ENCODE measurements at regions not wholly inside any gene's neighbourhood (a gene's known extent, or its start where the extent isn't known, plus 50 kb on each side); places are given as distances from the start of the nearest gene placed in this dataset.

DNA sequence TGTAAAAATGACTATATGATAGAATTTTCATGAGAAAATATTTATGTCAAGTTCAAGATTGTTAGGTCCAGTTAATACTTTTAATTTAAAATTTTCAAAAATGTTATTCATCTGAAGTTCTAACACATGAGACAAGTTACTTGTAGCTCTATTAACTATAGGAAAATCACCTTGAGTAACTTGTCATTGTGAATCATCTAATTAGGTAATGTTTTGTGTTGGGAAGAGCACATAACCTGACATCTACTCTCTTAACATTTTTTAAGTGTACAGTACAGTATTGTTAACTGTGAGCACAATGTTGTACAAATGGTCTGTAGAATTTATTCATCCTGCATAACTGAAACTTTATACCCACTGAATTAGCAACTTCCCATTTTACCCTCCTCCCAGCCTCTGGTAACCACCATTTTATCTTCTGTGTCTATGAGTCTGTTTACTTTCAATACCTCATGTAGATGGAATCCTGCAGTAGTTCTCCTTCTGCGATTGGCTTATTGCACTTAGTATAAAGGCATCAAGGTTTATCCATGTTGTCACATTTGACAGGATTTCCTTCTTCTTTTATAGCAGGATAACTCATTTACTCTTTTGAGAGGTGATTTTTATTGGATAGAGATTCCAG is 54.6 kb downstream of the ARL4A start:
- DNase-seq (ENCODE audit: low spot score): no peak

GRCh38 chr7:12746211-12746610 is 58.8 kb downstream of the ARL4A start:
- DNase-seq (ENCODE audit: low spot score): no peak

GRCh38 chr7:12747687-12748306 is 60.4 kb downstream of the ARL4A start:
- DNase-seq (ENCODE audit: low spot score): no peak

GRCh38 chr7:12749069-12749468 is 61.6 kb downstream of the ARL4A start:
- DNase-seq (ENCODE audit: low spot score): no peak

DNA sequence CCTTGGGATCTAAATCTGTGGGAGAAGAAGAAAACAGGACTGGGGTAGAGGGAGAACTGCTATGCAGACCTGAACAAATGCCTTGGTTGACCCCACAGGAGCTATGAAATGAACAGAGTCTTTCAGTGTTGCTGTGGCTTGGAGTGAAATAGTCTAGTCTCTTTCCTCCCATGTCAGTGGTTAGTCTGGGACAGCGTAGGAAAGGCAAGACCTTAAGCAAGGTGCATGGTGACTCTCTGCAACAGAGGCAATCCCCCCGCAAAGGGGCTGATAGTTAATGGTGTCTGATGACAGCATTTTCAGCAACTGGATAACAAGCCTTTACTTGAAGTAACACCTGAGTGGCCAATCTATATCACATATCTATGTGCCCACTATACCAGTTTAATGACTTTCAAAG is 62.3 kb downstream of the ARL4A start:
- no peak for DNase-seq (ENCODE audit: low spot score)

- DNase-seq (ENCODE audit: low spot score): no peak
Measured at GRCh38 chr7:12751764-12752163, 64.3 kb downstream of the ARL4A start.

DNA sequence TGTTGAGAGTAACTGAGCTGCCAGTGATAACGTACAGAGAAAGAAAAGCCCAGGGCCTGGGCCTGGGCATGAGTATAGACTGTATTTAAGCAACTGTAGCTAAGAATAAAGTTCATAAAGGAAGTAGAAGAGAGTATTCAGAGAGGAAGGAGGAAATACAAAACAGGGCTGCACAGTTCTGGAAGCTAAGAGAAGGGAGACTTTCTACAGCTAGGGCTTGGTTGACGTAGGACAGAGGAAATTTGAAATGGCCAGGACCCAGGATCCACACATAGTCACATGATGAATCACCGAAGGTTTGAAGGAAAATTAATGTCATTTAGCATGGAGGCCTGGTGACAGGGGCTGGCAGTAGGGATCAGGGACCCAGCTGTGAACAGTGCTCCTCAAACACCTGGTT is 66.7 kb downstream of the ARL4A start:
- no peak for DNase-seq (ENCODE audit: low spot score)

DNA sequence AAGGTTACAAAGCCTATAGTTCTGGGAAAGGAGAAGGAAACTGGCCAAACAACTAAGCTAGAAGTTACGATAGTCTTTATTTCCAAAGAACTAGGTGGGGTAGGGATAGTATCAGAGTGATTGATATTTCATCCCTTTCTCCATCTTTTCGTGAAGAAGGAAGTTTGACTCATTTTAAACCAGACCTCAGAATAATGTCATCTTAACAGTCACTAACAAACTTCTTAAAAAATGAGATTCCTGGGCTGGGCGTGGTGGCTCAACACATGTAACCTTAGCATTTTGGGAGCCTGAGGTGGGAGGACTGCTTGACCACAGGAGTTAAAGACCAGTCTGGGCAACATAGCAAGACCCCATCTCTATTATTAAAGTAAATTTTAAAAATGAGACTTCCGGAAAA is 69.4 kb downstream of the ARL4A start:
- no peak for DNase-seq (ENCODE audit: low spot score)

DNA sequence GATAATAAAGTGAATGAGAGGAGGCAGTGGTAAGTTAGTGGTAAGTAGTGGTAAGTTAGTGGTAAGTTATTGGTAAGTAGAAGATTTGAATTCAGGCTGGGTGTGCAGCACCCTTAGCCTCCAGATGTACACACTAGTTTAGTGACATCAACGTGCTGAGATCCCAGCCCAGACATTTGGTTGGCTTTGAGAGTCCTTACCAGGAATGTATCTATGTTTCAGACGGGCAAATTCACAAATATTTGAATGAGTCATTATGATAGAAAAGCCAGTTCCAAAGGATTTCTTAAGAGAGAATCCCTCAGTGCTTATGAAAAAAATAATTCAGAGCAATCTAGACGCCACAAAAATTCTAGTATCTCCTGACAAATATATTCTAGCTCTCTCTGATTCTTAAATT is 70.0 kb downstream of the ARL4A start:
- DNase-seq (ENCODE audit: low spot score): no peak

DNA sequence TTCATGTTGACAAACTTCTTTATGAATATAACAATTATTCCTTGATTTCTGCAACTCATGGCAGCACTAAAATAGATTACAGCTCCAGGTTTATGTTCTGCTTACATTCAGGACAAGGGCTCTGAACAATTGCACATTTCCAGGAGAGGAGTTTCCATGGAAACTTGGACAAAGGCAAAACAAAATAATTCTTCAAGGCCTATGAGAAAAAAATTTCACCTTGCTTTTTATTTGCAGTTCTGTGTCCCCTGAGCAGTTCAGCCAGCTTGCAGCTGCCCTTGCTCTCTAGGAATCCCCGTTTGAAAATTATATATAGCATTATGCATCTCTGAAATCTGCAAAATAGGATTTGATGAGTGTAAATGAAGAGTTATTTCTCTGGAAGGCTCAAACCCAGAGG is 71.7 kb downstream of the ARL4A start:
- no peak for DNase-seq (ENCODE audit: low spot score)

- no peak for DNase-seq (ENCODE audit: low spot score)
Measured at GRCh38 chr7:12761111-12761510, 73.7 kb downstream of the ARL4A start.

DNA sequence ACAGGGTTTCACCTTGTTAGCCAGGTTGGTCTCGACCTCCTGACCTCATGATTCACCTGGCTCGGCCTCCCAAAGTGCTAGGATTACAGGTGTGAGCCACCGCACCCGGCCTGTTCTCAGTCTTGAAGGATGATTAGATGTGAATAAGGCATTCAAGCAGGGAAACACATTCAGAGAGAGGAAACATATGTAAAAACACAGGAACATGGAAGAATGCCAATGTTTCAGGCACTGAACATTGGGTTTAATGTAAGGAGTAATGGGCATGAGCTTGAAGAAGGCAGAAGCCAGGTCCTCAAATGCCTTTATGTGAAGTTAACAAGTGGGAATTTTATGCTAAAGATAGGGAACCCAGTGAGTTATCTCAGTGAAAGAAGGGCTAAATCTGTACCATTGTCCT is 74.3 kb downstream of the ARL4A start:
- DNase-seq (ENCODE audit: low spot score): no peak

DNA sequence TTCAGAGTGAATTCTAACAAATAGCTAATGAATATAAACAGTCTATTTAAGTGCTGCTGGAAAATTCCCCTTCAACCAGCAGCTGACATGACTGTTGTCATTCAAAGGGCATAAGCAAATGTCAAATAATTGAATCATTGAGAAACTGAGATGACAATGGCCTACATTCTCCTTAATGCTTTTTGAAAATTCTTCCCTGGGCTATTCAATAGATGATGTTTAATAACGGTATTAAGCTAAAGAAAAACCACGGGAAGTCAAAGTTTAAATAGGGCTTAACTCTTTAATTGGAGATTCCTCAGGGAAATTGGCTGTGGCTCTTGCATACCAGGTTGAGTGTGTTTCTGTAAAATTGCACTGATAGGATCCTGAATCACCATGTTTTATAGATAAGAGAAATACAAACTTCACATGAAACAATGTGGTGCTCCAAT is 77.0 kb downstream of the ARL4A start:
- DNase-seq (ENCODE audit: low spot score): no peak

- DNase-seq (ENCODE audit: low spot score): no peak
Measured at GRCh38 chr7:12765431-12766100, 78.1 kb downstream of the ARL4A start.

- no peak for DNase-seq (ENCODE audit: low spot score)
Measured at GRCh38 chr7:12766416-12766815, 79.0 kb downstream of the ARL4A start.

DNA sequence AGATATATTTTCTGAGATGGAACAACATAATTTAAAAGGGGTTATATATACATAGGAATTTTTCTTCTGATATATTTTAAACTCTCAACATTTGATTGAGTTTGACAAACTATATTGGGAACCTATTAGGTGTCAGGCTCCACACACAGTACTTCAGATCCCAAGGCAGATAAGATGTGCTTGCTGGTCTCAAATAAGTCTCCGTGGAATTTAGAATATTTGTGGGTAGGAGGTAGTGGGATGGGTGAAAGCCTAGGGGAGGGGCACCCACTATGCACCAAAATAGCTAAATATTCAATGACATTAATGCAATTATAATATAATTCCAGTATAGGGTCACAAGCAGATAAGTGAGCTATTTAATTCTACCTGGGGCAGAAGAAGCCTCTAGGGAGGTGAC is 81.5 kb downstream of the ARL4A start:
- no peak for DNase-seq (ENCODE audit: low spot score)

DNA sequence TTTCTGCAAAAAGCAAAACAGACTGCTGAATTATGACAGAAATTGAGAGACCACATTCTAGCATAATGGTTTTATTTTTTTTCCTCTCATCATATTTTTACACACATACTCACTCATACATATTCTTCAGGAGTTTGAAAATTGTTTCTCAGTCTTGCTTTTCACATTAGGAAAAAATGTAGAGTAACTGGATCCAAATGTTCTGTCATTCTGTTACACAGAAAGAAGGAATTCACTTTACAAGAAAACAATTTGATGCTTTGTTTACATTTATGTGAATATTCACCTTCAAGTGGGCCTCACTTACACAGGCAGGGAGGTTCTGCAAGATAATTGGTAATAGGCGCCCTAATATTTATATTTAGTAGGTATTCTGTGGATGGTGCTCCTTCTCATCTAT is 82.0 kb downstream of the ARL4A start:
- DNase-seq (ENCODE audit: low spot score): no peak

DNA sequence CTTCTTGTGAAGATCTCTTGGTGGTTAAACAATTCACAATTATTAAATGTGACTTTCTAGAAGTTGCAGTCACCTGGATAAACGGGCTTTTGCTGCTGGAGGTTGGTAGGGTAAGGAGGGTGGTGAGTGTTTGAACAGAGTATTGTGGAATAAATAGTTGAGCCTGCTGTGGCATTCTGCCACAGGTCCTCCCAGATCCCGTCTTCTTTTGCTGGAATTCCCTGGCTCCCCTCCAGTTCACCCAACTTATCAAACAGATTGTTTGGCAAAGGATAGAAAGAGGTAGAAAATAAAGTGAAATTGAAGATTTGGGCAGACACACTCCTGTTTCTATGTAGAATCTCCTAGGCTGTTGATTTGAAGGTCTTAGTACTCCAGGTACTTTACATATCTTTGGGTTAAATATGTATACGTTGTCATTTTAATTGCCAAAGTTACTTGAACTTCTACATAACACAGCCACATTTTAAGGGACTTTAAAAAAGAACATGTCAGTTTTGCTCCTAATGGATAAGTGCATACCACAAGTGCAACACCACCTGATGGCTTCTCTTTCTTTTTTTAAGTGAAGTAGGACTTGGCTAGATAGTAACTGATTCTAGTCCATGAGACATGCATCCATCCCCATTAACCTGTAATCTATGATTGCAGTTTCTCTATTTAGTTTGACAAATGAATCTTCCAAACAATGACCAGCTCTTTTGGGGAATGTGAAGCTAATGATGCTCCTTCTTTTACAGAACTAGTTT is 83.0 kb downstream of the ARL4A start:
- no peak for DNase-seq (ENCODE audit: low spot score)

DNA sequence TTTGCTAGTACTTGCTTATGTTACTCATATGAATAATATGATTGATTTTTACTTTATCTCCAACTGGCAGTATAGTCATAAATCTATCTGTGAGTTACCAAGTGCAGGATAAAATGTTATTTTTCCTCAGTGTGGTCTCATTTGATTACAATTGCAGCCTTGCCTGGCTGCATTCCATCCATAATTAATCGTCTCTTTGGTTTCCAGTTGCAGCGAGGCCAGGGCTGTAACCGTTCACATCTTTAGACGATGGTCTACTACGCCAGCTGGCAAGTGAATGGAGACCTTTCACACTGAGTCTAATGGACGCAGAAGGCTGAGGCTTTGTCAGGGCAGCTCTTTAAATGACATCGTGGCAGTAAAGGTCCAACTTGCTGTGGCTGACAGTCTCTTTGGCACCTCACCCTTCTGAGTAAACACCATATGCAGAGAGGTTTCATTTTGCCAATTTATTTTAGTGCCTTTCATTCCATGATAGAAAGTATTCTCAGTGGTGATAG is 84.0 kb downstream of the ARL4A start:
- no peak for DNase-seq (ENCODE audit: low spot score)

DNA sequence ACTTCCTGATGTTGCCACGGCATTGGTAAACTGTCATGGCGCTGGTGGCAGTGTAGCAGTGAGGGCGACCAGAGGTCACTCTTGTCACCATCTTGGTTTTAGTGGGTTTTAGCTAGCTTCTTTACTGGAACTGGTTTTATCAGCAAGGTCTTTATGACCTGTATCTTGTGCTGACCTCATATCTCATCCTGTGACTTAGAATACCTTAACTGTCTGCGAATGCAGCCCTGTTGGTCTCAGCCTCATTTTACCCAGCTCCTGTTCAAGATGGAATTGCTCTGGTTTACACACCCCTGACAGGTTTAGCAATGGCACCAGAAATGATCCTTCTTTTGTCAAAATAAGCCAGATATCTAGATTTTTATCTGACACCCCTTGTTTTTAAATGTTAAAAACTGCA is 85.3 kb downstream of the ARL4A start:
- DNase-seq (ENCODE audit: low spot score): no peak

- DNase-seq (ENCODE audit: low spot score): no peak
Measured at GRCh38 chr7:12777257-12777656, 89.8 kb downstream of the ARL4A start.

DNA sequence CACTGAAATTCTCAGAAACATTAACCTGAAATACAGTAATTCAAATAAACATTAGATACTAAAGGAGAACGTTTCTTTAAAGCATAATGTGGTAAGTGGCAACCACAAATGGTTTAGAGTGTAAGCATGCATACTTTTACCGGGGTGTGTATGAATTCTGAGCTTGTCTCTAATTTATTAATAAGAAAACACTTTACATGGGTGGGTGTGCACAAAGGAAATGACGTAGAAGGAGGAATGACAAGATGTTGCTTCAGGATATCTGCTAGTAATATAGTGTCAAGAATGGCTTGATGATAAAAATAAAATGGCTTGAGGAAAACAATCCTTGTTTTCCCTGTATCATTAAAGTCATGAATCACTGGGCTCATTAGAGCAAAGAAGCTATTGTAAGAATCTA is 92.5 kb downstream of the ARL4A start:
- no peak for DNase-seq (ENCODE audit: low spot score)
